Prostate gland (tissue), 2 donors: ENCODE measurements at regions not wholly inside any gene's neighbourhood (a gene's known extent, or its start where the extent isn't known, plus 50 kb on each side); places are given as distances from the start of the nearest gene placed in this dataset.
A peak's percentile ranks its signal among the peaks of the same experiment; 100 is the strongest.
"Not testable (repeated sequence)": the region's sequence is repeated elsewhere in the genome, so short reads cannot be mapped to it uniquely, and the experiment has no call there.

Source experiments
- DNase-seq: peaks from one replicate; pipeline ENCODE4 v3.0.0-alpha.2; 2019; ENCODE audit warnings: low spot score
- H3K27ac ChIP-seq, 2 donors: fragments of 200-600 bp; sonication (generic); 2 replicates each; pipeline ENCODE4 v1.5.1; 2017 to 2019
- H3K27me3 ChIP-seq: fragments of 200-600 bp; sonication (generic); replicated peaks from 2 replicates; pipeline ENCODE4 v1.5.1; 2019; ENCODE audit not compliant: insufficient read depth
- H3K36me3 ChIP-seq, 2 donors: fragments of 200-600 bp; sonication (generic); 1 replicate in 1 of 2; 2 replicates in 1 of 2; pipeline versions ENCODE4 v1.5.1 to v1.8.1; 2017 to 2019
- H3K4me1 ChIP-seq: fragments of 200-600 bp; sonication (generic); replicated peaks from 2 replicates; pipeline ENCODE4 v1.5.1; 2019
- H3K4me3 ChIP-seq, 2 donors: fragments of 200-600 bp; sonication (generic); 2 replicates each; pipeline ENCODE4 v1.5.1; 2017 to 2019
- H3K9me3 ChIP-seq: fragments of 200-600 bp; sonication (generic); 2 replicates; pipeline ENCODE4 v1.5.1; 2017
- CTCF ChIP-seq, 4 experiments: fragments of 200-600 bp in 2 of 4; fragments of 450-650 bp in 2 of 4; sonication (generic) in 2 of 4; IDR thresholded peaks; 1 replicate in 3 of 4; 2 replicates in 1 of 4; pipeline ENCODE4 v1.5.1; 2016 to 2019; ENCODE audit warnings: antibody characterized with exemption in 4 of 4, mild to moderate bottlenecking in 2 of 4, moderate library complexity in 2 of 4
- POLR2A ChIP-seq: fragments of 450-650 bp; IDR thresholded peaks from one replicate; pipeline ENCODE4 v1.6.1; 2016; ENCODE audit warnings: antibody characterized with exemption, mild to moderate bottlenecking
- POLR2AphosphoS5 ChIP-seq: sonication (generic); formaldehyde crosslinking; IDR thresholded peaks from one replicate; pipeline ENCODE4 v1.6.1; 2017; ENCODE audit warnings: antibody characterized with exemption
- WGBS: methylation state at CpG from one replicate; pipeline ENCODE4 v1.1.5; 2018; 5-methylcytosine and 5-hydroxymethylcytosine counted together
- intact Hi-C: fragments of 100-400 bp; cut with DNase I; formaldehyde crosslinking; loops from one replicate; pipeline ENCODE4 v1.14.2; 2022

- no peaks in the 10 kb centered on the region for H3K4me1 ChIP-seq
- no peaks in the 10 kb centered on the region for H3K27me3 ChIP-seq
- no peaks in the 10 kb centered on the region for H3K9me3 ChIP-seq
- WGBS: 95% methylated on average over 2 of the region's 2 CpGs
- no peak overlapping the region for H3K4me3 ChIP-seq
- intact Hi-C loops: no loop called here
- TF ChIP-seq POLR2A: no peak
- TF ChIP-seq CTCF (IDR thresholded peaks at IDR 0.05): no peak
- TF ChIP-seq POLR2AphosphoS5: no peak
- no peaks in the 10 kb centered on the region for H3K36me3 ChIP-seq
- peak; percentile 4 for DNase-seq
- no peak overlapping the region for H3K27ac ChIP-seq
Observed at GRCh38 chr5:87526131-87526530, 113.4 kb upstream of the CCNH start.

- H3K27ac ChIP-seq: no peak overlapping the region
- no peaks in the 10 kb centered on the region for H3K27me3 ChIP-seq
- H3K9me3 ChIP-seq: no peaks in the 10 kb centered on the region
- no peak for TF ChIP-seq POLR2A
- TF ChIP-seq POLR2AphosphoS5: no peak
- no peak for TF ChIP-seq CTCF (IDR thresholded peaks at IDR 0.05)
- intact Hi-C loops: no loop called here
- 51% methylated on average over 9 of the region's 9 CpGs for WGBS
- no peaks in the 10 kb centered on the region for H3K36me3 ChIP-seq
- H3K4me1 ChIP-seq: no peaks in the 10 kb centered on the region
- no peak for DNase-seq
- no peak overlapping the region for H3K4me3 ChIP-seq
Observed at GRCh38 chr5:87524217-87524616, 111.5 kb upstream of the CCNH start.

GRCh38 chr5:87511778-87512177 is 99.0 kb upstream of the CCNH start:
- H3K36me3 ChIP-seq, intact Hi-C loops, H3K27me3 ChIP-seq, H3K9me3 ChIP-seq, H3K27ac ChIP-seq, H3K4me1 ChIP-seq, H3K4me3 ChIP-seq, DNase-seq: not testable (repeated sequence)
- WGBS: 52% methylated on average over 3 of the region's 3 CpGs

GRCh38 chr5:87503004-87503403 is 90.3 kb upstream of the CCNH start:
- Histone ChIP-seq H3K9me3 (no peaks in the 10 kb centered on the region), H3K27me3 (no peaks in the 10 kb centered on the region), H3K4me1 (no peaks in the 10 kb centered on the region), H3K4me3 (no peak overlapping the region), H3K27ac (no peak overlapping the region), H3K36me3 (no peaks in the 10 kb centered on the region)
- DNase-seq: no peak
- no peak for TF ChIP-seq POLR2AphosphoS5
- no peak for TF ChIP-seq POLR2A
- no peak for TF ChIP-seq CTCF (IDR thresholded peaks at IDR 0.05)
- intact Hi-C loops: no loop called here
- 72% methylated on average over 2 of the region's 2 CpGs for WGBS

- no peak overlapping the region for H3K27ac ChIP-seq
- intact Hi-C loops: no loop called here
- TF ChIP-seq POLR2AphosphoS5 (no peak), POLR2A (no peak), CTCF (IDR thresholded peaks at IDR 0.05) (no peak)
- no peaks in the 10 kb centered on the region for H3K27me3 ChIP-seq
- DNase-seq: no peak
- H3K36me3 ChIP-seq: no peaks in the 10 kb centered on the region
- H3K4me3 ChIP-seq: no peak overlapping the region
- 87% methylated on average over 21 of the region's 21 CpGs for WGBS
- no peaks in the 10 kb centered on the region for H3K4me1 ChIP-seq
- H3K9me3 ChIP-seq: no peaks in the 10 kb centered on the region
Observed at GRCh38 chr5:87499478-87500410, 87.0 kb upstream of the CCNH start.
